SH-SY5Y (cell line): ENCODE measurements at regions not wholly inside any gene's neighbourhood (a gene's known extent, or its start where the extent isn't known, plus 50 kb on each side); places are given as distances from the start of the nearest gene placed in this dataset.
A peak's percentile ranks its signal among the peaks of the same experiment; 100 is the strongest.

Source experiments
- GATA2 ChIP-seq: IDR thresholded peaks from 2 replicates; pipeline ENCODE4 v1.6.1; 2011; ENCODE audit warnings: mild to moderate bottlenecking, low read depth, low read length
- GATA3 ChIP-seq: IDR thresholded peaks from 2 replicates; pipeline ENCODE4 v1.6.1; 2011; ENCODE audit warnings: low read depth, mild to moderate bottlenecking, low read length, moderate library complexity

- no peak for TF ChIP-seq GATA2
These were observed 115.2 kb downstream of the ZNF37A start for GRCh38 chr10:38209332-38209731.

GRCh38 chr10:38212460-38212859, 118.3 kb downstream of the ZNF37A start:
- TF ChIP-seq GATA2 (no peak), GATA3 (no peak)

- TF ChIP-seq GATA2 (no peak), GATA3 (no peak)
These were observed 132.2 kb downstream of the ZNF37A start for GRCh38 chr10:38226385-38226784.

- no peak for TF ChIP-seq GATA2
- no peak for TF ChIP-seq GATA3
These were observed 134.3 kb downstream of the ZNF37A start for GRCh38 chr10:38228394-38228793.

GRCh38 chr10:38321393-38321792, 227.3 kb downstream of the ZNF37A start:
- peak; percentile 82 for TF ChIP-seq GATA2
